Non-pigmented ciliary epithelial cell (primary cell): ENCODE measurements at regions not wholly inside any gene's neighbourhood (a gene's known extent, or its start where the extent isn't known, plus 50 kb on each side); places are given as distances from the start of the nearest gene placed in this dataset.

Experiments used
- DNase-seq: peaks from one replicate; pipeline ENCODE4 v3.0.0-alpha.2; 2010; ENCODE audit warnings: low read depth

DNA sequence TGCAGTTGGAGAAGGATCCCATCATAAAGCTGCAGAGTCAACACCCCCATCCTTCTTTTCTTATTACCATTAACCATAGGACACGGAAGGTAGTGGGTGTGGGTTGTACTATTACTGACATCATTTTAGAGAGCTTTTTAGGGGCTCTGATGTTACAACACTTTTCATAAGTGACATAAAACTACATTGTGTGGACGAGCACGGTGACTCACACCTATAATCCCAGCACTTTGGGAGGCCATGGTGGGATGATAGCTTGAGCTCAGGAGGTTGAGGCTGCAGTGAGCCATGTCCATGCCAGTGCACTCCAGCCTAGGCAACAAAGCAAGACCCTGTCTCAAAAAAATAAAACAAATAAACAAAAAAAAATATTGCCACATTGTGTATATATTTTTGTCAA lies 167.1 kb downstream of the DUSP6 start:
- DNase-seq = no peak

GRCh38 chr12:89183985-89184435 lies 168.3 kb downstream of the DUSP6 start:
- no peak for DNase-seq

- DNase-seq = no peak
Observed at GRCh38 chr12:89181271-89181920, 170.9 kb downstream of the DUSP6 start.

DNA sequence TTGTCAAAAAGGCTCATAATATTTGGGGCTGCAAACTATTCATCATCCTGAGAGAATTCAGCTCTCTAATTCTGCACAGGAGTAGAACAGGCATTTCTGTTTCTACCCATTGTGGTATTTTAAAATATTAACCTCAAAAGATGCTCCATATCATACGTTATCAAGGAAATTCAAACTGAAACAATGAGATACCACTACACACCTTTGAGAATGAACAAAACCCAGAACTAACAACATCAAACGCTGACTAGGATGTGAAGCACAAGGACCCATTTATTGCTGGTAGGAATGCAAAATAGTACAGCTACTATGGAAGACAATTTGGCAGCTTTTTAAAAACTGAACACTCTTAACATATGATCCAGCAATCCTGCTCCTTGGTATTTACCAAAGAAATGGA lies 171.8 kb downstream of the DUSP6 start:
- no peak for DNase-seq

DNA sequence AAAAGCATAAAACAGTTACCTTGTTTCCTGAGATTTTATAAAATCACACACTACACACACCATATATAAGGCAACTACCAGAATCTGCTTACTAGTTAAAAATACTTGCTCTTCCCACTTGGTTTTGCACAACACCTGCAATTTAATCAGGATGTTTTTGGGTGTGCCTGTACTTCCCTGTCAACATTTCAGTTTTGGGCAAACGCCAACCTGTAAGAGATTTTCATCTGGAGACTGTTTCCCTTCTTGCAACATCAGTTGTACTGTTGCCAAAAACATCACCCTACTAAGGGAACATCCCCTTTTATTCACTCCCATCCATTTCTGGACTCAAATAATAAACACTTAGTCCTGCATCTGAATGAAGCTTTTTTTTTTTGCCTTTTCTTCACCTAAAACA lies 172.3 kb downstream of the DUSP6 start:
- DNase-seq = peak; percentile 67

DNA sequence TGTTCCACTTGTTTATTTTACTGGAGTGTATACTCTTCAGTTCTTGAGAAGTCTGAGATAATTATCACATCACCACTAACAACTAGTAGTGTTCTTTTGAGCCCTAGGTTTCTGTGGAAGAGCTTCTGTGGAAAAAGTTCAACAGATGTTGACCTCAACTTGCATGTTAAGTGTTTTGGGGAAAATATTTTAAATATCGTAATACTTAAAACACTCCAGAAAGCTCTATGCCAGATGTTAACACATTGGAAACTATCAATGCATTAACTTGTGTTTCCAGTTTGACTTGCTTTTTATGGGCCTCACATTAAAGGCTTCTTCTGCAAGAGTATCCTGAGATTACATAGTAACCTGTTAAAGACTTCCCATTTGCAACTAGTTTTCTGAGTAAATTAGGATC lies 173.1 kb downstream of the DUSP6 start:
- no peak for DNase-seq

DNA sequence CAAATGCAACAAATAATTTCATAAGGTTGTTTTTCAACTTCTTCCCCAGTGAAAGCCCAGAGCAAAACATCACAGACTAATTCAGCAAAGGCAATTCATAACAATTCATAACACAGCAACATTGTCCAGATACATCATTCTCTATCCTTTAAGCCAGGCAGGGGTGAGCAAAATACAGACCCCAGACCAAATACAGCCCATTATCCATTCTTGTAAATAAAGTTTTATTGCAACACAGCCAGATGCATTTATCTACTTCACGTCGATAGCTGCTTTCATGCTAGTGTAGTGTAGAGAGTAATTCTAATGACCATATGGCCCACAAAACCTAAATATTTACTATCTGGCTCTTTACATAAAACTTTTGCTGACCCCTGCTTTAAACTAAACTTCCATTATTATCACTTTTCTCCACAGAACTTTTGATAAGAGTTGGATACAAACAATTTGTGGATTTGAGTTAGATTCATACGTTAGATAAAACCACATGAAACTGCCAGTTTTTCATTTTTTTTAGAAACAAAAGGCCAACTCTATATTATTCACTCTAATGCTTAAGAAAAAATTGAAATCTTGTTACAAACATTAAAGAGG lies 174.4 kb downstream of the DUSP6 start:
- DNase-seq = no peak

GRCh38 chr12:89176676-89177075 lies 175.6 kb downstream of the DUSP6 start:
- no peak for DNase-seq

DNA sequence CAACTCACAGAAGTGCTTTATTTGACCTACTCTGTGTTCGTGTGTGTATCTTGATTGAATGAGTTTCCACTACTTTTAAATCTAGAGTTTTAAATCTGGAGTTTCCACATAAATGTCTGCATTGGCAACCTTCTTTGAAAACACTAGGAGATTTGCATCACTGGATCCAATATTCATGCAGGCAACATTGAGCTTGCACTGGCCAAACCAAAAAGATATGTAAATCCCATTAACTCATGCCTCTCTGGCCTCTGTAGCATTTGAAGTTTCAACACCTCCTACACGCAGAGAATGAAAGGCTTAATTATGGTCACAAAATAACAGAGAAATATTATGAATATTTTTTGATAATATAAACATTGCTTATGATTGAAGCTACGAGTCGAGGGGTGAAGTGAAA lies 178.6 kb downstream of the DUSP6 start:
- DNase-seq = no peak

- no peak for DNase-seq
Observed at GRCh38 chr12:89173096-89173495, 179.2 kb downstream of the DUSP6 start.

GRCh38 chr12:89172224-89172623 lies 180.1 kb downstream of the DUSP6 start:
- no peak for DNase-seq

DNA sequence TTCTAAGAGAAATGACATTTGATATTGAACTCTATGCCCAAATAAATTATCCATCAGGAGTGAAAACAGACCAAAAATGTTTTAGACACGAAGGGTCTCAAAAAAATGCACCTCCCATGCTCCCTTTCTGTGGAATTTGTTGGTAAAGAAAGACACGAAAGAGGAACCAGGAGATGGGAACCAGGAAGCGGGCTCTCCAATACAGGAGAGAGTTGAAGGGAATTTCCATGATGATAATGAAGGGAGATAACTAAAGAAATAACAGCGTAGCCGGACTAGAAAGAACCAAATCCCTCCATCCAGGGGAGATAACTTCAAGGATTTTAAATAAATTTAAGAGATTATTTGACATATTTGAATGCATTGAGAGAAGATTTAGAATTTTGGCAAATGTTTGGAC lies 183.0 kb downstream of the DUSP6 start:
- DNase-seq = no peak

DNA sequence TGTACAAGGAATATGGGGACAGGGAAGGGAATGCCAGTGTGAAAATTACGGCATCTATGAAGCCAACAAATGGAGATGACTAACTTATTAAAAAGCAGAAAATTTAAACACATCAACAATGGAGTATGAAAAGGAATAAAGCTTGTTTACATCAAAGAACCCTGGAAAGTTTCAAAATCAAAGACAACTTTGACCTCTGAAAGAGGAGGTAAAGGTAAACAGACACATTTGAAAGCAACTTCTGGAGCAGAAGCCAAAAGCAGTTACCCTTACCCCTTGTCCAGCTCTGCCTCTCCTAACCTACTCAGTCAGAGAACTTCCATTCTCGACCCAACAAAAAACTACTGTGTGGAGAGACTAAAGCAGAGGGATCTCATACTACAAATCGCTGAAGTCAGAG lies 184.3 kb downstream of the DUSP6 start:
- DNase-seq = no peak

DNA sequence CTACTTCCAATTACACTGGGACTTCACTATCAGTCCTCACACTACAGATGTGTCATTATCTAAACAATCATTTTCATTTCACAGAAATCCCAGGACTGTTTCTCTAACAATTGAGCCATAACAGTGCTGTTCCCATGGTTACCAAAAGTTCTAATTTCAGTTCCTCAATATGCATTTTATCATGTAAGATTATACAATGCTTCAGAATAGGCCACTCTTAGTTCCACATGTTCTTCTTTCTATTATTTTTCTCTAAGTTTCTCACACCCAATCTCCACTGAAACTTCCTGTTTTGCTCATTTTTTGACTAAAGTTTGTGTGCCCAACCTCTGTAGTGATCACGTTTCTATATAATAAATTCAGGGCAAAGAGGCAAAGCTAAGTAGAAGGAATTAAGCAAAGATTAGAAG lies 185.8 kb downstream of the DUSP6 start:
- no peak for DNase-seq

DNA sequence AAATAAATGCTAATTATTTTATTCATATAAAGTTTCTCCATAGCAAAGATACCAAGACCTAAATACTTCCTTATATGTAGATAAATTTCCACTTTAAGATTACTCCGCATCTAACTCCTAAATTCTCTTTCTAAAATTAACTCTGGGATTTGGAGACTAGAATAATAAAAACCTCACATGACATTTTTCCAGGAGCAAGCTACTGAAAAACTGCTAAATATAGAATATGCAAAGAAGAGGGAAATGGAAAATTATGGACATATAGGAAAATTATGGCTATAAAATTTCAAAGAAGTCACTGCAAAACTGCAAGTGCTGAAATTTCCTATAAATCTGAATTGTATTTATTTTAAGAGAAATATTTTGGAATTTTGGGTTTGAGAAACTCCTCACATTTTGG lies 186.2 kb downstream of the DUSP6 start:
- no peak for DNase-seq

DNA sequence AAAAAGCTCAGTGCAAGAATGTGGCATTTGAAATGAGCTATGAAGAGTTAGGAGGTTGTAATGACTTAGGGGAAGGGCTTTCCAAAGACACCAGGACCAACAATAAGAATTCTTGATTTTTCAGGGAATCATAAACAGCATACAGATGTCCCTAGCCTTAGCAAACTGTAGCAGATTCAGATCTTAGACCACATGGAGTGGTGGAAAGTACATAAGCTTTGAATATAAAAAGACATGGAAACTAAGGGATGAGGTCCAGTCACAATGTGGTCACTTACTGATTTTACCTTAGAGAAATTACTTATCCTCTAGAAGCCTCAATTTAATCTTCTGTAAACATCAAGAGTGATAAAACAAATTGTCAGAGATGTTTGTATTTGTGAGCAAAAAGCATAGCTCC lies 186.6 kb downstream of the DUSP6 start:
- DNase-seq = no peak

- no peak for DNase-seq
Observed at GRCh38 chr12:89163918-89164317, 188.4 kb downstream of the DUSP6 start.

GRCh38 chr12:89162589-89163261 lies 189.6 kb downstream of the DUSP6 start:
- peak; percentile 97 for DNase-seq

- no peak for DNase-seq
Observed at GRCh38 chr12:89161557-89161956, 190.7 kb downstream of the DUSP6 start.

GRCh38 chr12:89160716-89161123 lies 191.6 kb downstream of the DUSP6 start:
- DNase-seq = peak; percentile 74

DNA sequence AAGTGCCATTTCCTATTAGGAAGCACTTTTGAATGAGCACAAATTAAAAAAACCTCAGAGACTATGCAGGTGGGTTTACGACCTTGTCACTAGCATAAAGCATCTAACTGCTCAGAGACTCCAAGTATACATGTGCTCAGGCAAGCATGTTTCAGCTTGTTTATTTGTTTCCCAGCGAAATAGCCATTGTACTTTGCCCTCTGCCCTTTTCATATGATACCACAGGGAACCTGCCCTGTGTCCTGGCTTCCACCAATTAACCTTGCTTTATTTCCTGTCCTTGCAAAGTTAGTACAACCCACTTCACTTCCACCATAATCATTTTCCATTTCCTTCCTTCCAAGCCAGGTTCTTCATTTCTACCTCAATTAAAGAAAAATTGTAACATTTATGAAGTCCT lies 194.9 kb downstream of the DUSP6 start:
- no peak for DNase-seq

- peak; percentile 42 for DNase-seq
Observed at GRCh38 chr12:89156862-89157262, 195.4 kb downstream of the DUSP6 start.

DNA sequence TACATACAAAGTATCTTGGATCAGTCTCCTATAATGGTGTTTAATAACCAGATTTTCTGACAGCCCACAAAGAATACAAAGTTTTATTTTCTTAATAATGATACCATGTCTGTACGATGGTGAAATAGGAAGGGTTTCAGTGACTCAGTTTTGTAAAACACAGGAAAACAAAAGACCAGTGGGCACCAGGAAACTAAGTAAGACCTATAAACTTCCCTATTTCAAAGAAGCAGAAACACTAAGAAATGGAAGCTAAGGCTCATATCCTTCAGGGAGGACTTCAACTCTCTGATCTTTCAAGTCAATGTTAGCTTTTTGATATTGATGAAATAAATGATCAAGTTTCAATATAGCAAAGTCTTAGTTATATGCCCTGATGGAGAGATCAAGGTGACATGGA lies 196.0 kb downstream of the DUSP6 start:
- no peak for DNase-seq

GRCh38 chr12:89155826-89156225 lies 196.5 kb downstream of the DUSP6 start:
- no peak for DNase-seq
